ENCODE measurements at regions not wholly inside any gene's neighbourhood (a gene's known extent, or its start where the extent isn't known, plus 50 kb on each side); places are given as distances from the start of the nearest gene placed in this dataset.

GRCh38 chr5:159655757-159656409 lies 260.4 kb upstream of the ADRA1B start:
- DNase-seq (ENCODE audit: low spot score), result no peak
- ATAC-seq (ENCODE audit: low FRiP score), result no peak
- no peak for TF ChIP-seq CTCF (IDR thresholded peaks at IDR 0.05)

GRCh38 chr5:159657298-159657697 lies 259.0 kb upstream of the ADRA1B start:
- ATAC-seq (ENCODE audit: low FRiP score), result no peak

GRCh38 chr5:159657771-159658170 lies 258.5 kb upstream of the ADRA1B start:
- TF ChIP-seq CTCF (IDR thresholded peaks at IDR 0.05), result no peak
- ATAC-seq (ENCODE audit: low FRiP score) (no peak), DNase-seq (ENCODE audit: low spot score) (no peak)

More at GRCh38 chr5:159657298-159657697, 259.0 kb upstream of the ADRA1B start:
- DNase-seq (ENCODE audit: low spot score), result no peak
- no peak for TF ChIP-seq CTCF (IDR thresholded peaks at IDR 0.05)

GRCh38 chr5:159658266-159658925 lies 257.9 kb upstream of the ADRA1B start:
- no peak for TF ChIP-seq CTCF (IDR thresholded peaks at IDR 0.05)
- ATAC-seq (ENCODE audit: low FRiP score) (no peak), DNase-seq (ENCODE audit: low spot score) (no peak)

- TF ChIP-seq CTCF (IDR thresholded peaks at IDR 0.05), result no peak
- DNase-seq (ENCODE audit: low spot score) (no peak), ATAC-seq (ENCODE audit: low FRiP score) (peak; percentile 66)
Observed at GRCh38 chr5:159660401-159660800, 255.9 kb upstream of the ADRA1B start.

- no peak for DNase-seq (ENCODE audit: low spot score)
- no peak for ATAC-seq (ENCODE audit: low FRiP score)
- TF ChIP-seq CTCF (IDR thresholded peaks at IDR 0.05), result no peak
Observed at GRCh38 chr5:159663986-159664385, 252.3 kb upstream of the ADRA1B start.

- TF ChIP-seq CTCF (IDR thresholded peaks at IDR 0.05), result no peak
- DNase-seq (ENCODE audit: low spot score), result no peak
- no peak for ATAC-seq (ENCODE audit: low FRiP score)
Observed at GRCh38 chr5:159667286-159667685, 249.0 kb upstream of the ADRA1B start.
